ENCODE measurements at regions not wholly inside any gene's neighbourhood (a gene's known extent, or its start where the extent isn't known, plus 50 kb on each side); places are given as distances from the start of the nearest gene placed in this dataset.

DNA sequence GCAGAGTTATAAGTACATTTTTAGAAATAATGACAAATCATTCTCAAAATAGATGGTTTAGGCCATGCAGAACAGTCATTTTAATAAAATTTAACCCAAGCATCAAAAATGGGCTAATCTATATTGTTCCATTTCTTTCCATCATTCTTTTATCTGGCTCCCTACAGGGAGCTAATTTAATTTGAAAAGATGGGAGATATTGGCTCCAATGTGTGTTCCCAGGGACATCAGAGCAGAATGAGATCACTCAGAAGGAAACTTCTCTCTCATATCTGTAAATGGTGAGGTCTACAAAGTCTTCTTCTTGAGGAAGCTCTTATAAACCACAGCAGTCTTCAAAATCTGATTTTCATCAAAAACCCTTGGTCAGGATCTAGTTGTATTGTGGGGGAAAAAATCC is 119.4 kb upstream of the RAB6C start:
- TF ChIP-seq, protein P1, sequence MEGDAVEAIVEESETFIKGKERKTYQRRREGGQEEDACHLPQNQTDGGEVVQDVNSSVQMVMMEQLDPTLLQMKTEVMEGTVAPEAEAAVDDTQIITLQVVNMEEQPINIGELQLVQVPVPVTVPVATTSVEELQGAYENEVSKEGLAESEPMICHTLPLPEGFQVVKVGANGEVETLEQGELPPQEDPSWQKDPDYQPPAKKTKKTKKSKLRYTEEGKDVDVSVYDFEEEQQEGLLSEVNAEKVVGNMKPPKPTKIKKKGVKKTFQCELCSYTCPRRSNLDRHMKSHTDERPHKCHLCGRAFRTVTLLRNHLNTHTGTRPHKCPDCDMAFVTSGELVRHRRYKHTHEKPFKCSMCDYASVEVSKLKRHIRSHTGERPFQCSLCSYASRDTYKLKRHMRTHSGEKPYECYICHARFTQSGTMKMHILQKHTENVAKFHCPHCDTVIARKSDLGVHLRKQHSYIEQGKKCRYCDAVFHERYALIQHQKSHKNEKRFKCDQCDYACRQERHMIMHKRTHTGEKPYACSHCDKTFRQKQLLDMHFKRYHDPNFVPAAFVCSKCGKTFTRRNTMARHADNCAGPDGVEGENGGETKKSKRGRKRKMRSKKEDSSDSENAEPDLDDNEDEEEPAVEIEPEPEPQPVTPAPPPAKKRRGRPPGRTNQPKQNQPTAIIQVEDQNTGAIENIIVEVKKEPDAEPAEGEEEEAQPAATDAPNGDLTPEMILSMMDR (IDR thresholded peaks at IDR 0.05) = no peak
- Histone ChIP-seq H3K27ac (no peak overlapping the region), H3K4me1 (ENCODE audit: control insufficient read depth in 1 of 2, insufficient read depth in 1 of 2, low read depth in 1 of 2, low read length in 1 of 2) (no peaks in the 10 kb centered on the region), H3K36me3 (no peaks in the 10 kb centered on the region), H3K27me3 (no peaks in the 10 kb centered on the region), H3K9me3 (no peaks in the 10 kb centered on the region), H3K4me3 (ENCODE audit: low read depth in 1 of 2, low read length in 1 of 2) (no peak overlapping the region)

DNA sequence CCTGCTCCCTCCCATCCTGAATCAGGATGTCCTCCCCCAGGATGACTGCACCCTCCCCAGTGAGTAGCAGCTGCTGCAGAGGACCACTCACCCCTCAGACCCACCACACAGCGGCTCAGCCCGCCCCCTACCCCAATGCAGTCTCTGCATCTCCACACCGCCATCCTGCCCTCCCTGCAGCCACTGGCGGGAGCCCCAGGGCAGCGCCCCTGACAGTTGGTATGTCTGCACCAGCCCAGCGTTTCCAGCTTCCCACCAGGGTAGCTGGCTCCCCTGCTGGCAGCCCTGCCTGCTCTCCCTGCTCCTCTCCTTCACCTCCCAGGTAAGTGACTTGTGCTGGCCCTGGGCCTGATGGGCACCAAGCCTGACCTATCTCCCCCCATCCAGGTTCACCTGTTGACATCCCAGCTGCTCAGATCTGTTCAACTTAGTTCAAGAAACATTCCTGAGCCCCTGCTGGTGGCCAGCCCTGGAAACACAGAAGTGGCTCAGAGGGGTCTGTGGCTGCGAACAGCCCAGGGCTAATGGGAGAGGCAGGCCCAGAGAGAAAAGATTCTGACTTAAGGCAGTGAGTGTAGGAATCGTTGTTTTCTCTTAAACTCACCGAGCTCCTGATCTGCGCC is 117.7 kb upstream of the RAB6C start:
- Histone ChIP-seq H3K36me3 (no peaks in the 10 kb centered on the region), H3K27ac (no peak overlapping the region), H3K27me3 (no peaks in the 10 kb centered on the region), H3K4me1 (ENCODE audit: control insufficient read depth in 1 of 2, insufficient read depth in 1 of 2, low read depth in 1 of 2, low read length in 1 of 2) (no peaks in the 10 kb centered on the region), H3K9me3 (no peaks in the 10 kb centered on the region), H3K4me3 (ENCODE audit: low read depth in 1 of 2, low read length in 1 of 2) (no peak overlapping the region)
- TF ChIP-seq, protein P1 (IDR thresholded peaks at IDR 0.05) = no peak

GRCh38 chr2:129862668-129863067 is 116.8 kb upstream of the RAB6C start:
- no peaks in the 10 kb centered on the region for H3K4me1 ChIP-seq (ENCODE audit: control insufficient read depth in 1 of 2, insufficient read depth in 1 of 2, low read depth in 1 of 2, low read length in 1 of 2)
- H3K4me3 ChIP-seq (ENCODE audit: low read depth in 1 of 2, low read length in 1 of 2) = no peak overlapping the region
- H3K27me3 ChIP-seq = no peaks in the 10 kb centered on the region
- no peaks in the 10 kb centered on the region for H3K9me3 ChIP-seq
- no peaks in the 10 kb centered on the region for H3K36me3 ChIP-seq
- TF ChIP-seq, protein P1 (IDR thresholded peaks at IDR 0.05) = no peak
- no peak overlapping the region for H3K27ac ChIP-seq

DNA sequence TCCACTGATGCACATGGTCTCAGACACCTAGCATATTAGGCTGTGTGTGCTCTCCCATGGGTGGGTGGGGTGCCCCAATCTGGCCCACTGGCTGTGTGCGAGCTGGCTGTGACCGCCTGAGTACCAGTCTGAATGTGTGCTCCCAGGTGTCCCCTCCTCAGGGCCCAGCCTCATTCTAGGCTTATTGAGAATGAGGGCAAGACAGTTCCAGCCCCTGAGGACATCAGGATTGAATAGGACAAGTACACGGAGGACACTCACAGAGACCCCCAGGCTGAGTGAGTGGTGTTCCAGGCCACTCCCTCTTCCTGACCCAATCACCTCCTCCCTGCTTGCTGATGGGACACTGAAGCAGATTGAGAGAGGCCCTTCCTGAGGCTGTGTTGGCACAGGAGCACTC is 116.1 kb upstream of the RAB6C start:
- Histone ChIP-seq H3K9me3 (no peaks in the 10 kb centered on the region), H3K4me1 (ENCODE audit: control insufficient read depth in 1 of 2, insufficient read depth in 1 of 2, low read depth in 1 of 2, low read length in 1 of 2) (no peaks in the 10 kb centered on the region), H3K27ac (no peak overlapping the region), H3K27me3 (no peaks in the 10 kb centered on the region), H3K4me3 (ENCODE audit: low read depth in 1 of 2, low read length in 1 of 2) (no peak overlapping the region), H3K36me3 (no peaks in the 10 kb centered on the region)
- TF ChIP-seq, protein P1 (IDR thresholded peaks at IDR 0.05) = no peak

GRCh38 chr2:129864719-129865118 is 114.7 kb upstream of the RAB6C start:
- Histone ChIP-seq H3K4me3 (ENCODE audit: low read depth in 1 of 2, low read length in 1 of 2) (no peak overlapping the region), H3K4me1 (ENCODE audit: control insufficient read depth in 1 of 2, insufficient read depth in 1 of 2, low read depth in 1 of 2, low read length in 1 of 2) (no peaks in the 10 kb centered on the region), H3K27ac (no peak overlapping the region), H3K27me3 (no peaks in the 10 kb centered on the region), H3K36me3 (no peaks in the 10 kb centered on the region), H3K9me3 (no peaks in the 10 kb centered on the region)
- TF ChIP-seq, protein P1 (IDR thresholded peaks at IDR 0.05) = no peak

DNA sequence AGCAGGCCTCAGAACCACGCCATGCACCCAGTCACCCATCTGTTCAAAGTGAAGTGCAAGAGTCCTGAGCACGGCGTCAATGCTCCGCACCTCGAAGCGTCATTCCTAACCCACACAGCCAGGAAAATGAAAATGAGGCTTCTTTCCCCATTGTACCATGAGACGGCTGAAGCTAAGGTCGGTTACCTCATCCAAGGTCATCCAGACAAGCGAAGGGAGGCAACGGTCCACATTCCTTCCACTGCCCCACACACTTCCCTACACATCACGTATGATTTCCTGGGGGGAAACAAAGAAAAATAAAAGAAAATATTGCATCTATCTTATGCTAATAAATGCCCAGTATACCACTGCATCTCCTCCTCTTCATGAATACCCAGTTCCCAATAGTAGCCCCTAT is 113.5 kb upstream of the RAB6C start:
- H3K9me3 ChIP-seq = no peaks in the 10 kb centered on the region
- no peaks in the 10 kb centered on the region for H3K27me3 ChIP-seq
- H3K4me3 ChIP-seq (ENCODE audit: low read depth in 1 of 2, low read length in 1 of 2) = no peak overlapping the region
- TF ChIP-seq, protein P1 (IDR thresholded peaks at IDR 0.05) = no peak
- H3K36me3 ChIP-seq = no peaks in the 10 kb centered on the region
- H3K4me1 ChIP-seq (ENCODE audit: control insufficient read depth in 1 of 2, insufficient read depth in 1 of 2, low read depth in 1 of 2, low read length in 1 of 2) = no peaks in the 10 kb centered on the region
- H3K27ac ChIP-seq = no peak overlapping the region
